IPS-15b (cell line): ENCODE measurements at regions not wholly inside any gene's neighbourhood (a gene's known extent, or its start where the extent isn't known, plus 50 kb on each side); places are given as distances from the start of the nearest gene placed in this dataset.

Experiments
- H3K27me3 ChIP-seq: one replicate; pipeline ENCODE4 v1.6.1; 2013; ENCODE audit warnings: low read length; ENCODE audit not compliant: control insufficient read depth, insufficient read depth
- H3K36me3 ChIP-seq: one replicate; pipeline ENCODE4 v1.6.1; 2013; ENCODE audit warnings: low read length; ENCODE audit not compliant: control insufficient read depth, insufficient read depth
- H3K4me1 ChIP-seq: one replicate; pipeline ENCODE4 v1.6.1; 2013; ENCODE audit warnings: mild to moderate bottlenecking, low read length; ENCODE audit not compliant: control insufficient read depth, insufficient read depth
- H3K4me3 ChIP-seq: one replicate; pipeline ENCODE4 v1.5.1; 2013; ENCODE audit warnings: low read depth, low read length
- H3K9ac ChIP-seq: one replicate; pipeline ENCODE4 v1.6.1; 2013; ENCODE audit warnings: low read depth, mild to moderate bottlenecking, low read length
- H3K9me3 ChIP-seq: one replicate; pipeline ENCODE4 v1.6.1; 2013; ENCODE audit warnings: mild to moderate bottlenecking, low read length; ENCODE audit not compliant: control insufficient read depth, insufficient read depth

DNA sequence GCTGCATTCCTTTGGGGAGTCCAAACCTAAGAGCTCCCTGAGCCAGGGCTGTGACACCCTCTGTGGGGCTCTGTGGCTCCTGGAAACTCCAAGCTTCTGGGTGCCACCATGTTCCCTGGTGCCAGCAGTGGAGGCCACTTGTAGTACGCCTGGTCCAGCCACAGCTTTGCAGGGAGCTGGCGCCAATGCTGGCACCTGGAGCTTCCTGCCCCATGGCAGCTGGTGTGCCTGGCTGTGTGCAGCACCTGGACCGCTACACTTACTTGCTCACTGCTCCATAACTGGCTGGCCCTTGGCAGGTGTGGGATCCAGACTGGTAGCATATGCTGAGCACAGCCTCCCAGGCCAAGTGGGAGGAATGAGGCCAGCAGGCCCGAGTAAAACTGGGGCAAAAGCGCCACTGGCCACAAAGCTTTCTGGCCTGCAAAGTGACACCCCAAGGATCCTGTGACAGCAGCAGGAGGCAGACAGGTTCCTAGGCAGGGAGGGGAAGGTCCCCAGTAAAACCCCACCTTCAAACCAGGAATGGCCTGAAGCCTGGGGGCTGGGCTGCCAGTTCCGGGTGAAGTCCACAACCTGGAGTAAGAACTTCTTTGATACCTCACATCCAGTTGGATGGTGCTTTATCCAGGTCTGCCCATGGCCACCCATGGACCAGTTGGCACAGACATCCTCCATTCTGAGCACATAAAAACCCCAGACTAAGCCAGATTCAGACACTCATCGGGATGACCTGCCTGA lies 461.0 kb downstream of the TBC1D32 start:
- no peaks in the 10 kb centered on the region for H3K27me3 ChIP-seq
- H3K9me3 ChIP-seq: no peaks in the 10 kb centered on the region
- H3K36me3 ChIP-seq: no peaks in the 10 kb centered on the region
- no peak overlapping the region for H3K4me3 ChIP-seq
- no peaks in the 10 kb centered on the region for H3K4me1 ChIP-seq
- no peak overlapping the region for H3K9ac ChIP-seq

DNA sequence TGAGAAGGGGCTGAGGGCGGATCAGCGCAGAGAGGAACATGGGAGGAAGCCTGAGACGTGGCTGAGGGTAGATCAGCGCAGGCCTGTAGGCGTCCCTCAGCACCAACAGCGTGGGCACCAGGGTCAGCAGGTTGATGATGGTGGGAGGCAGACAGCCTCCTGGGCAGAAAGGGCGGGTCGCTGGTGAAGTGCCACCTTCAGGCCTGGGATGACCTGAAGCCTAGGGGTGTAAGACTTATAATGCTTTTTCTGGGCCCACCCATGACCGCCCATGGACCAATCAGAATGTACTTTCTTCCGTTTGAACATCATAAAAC lies 462.1 kb downstream of the TBC1D32 start:
- Histone ChIP-seq H3K27me3 (no peaks in the 10 kb centered on the region), H3K9ac (no peak overlapping the region), H3K9me3 (no peaks in the 10 kb centered on the region), H3K4me3 (no peak overlapping the region), H3K4me1 (no peaks in the 10 kb centered on the region), H3K36me3 (no peaks in the 10 kb centered on the region)

- H3K27me3 ChIP-seq: no peaks in the 10 kb centered on the region
- H3K9me3 ChIP-seq: no peaks in the 10 kb centered on the region
- no peak overlapping the region for H3K4me3 ChIP-seq
- H3K4me1 ChIP-seq: no peaks in the 10 kb centered on the region
- no peaks in the 10 kb centered on the region for H3K36me3 ChIP-seq
- H3K9ac ChIP-seq: no peak overlapping the region
Measured at GRCh38 chr6:120871416-120872261, 462.6 kb downstream of the TBC1D32 start.

- H3K9ac ChIP-seq: no peak overlapping the region
- H3K36me3 ChIP-seq: no peaks in the 10 kb centered on the region
- H3K4me1 ChIP-seq: no peaks in the 10 kb centered on the region
- no peak overlapping the region for H3K4me3 ChIP-seq
- no peaks in the 10 kb centered on the region for H3K27me3 ChIP-seq
- no peaks in the 10 kb centered on the region for H3K9me3 ChIP-seq
Measured at GRCh38 chr6:120869397-120869796, 464.9 kb downstream of the TBC1D32 start.

GRCh38 chr6:120857422-120857821 lies 476.9 kb downstream of the TBC1D32 start:
- Histone ChIP-seq H3K9me3 (no peaks in the 10 kb centered on the region), H3K4me3 (no peak overlapping the region)

DNA sequence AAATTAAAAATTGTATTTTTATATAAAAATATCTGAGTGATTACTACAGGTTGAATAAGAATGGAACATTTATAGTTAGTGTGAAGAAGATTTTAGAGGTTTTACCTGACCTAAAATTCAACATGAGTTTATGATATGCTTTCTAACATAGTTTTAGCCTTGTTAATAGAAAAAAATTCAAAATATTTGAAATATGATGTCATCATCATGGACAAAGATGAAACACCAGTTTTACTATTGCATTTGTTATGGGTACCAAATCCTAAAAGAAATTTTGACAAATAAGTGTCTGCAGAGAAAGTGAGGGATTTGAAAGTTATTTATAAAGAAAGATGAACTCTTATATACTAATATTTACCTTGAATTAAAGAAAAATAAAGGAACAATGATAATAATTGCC lies 479.7 kb downstream of the TBC1D32 start:
- Histone ChIP-seq H3K9ac (no peak overlapping the region), H3K9me3 (no peaks in the 10 kb centered on the region), H3K4me1 (no peaks in the 10 kb centered on the region), H3K27me3 (no peaks in the 10 kb centered on the region), H3K36me3 (no peaks in the 10 kb centered on the region), H3K4me3 (no peak overlapping the region)

More at GRCh38 chr6:120857422-120857821, 476.9 kb downstream of the TBC1D32 start:
- H3K9ac ChIP-seq: no peak overlapping the region
- H3K27me3 ChIP-seq: no peaks in the 10 kb centered on the region
- no peaks in the 10 kb centered on the region for H3K4me1 ChIP-seq
- no peaks in the 10 kb centered on the region for H3K36me3 ChIP-seq

- Histone ChIP-seq H3K27me3 (no peaks in the 10 kb centered on the region), H3K9ac (no peak overlapping the region), H3K36me3 (no peaks in the 10 kb centered on the region), H3K4me3 (no peak overlapping the region), H3K4me1 (no peaks in the 10 kb centered on the region), H3K9me3 (no peaks in the 10 kb centered on the region)
Measured at GRCh38 chr6:120853489-120853888, 480.8 kb downstream of the TBC1D32 start.

- H3K27me3 ChIP-seq: no peaks in the 10 kb centered on the region
- no peaks in the 10 kb centered on the region for H3K4me1 ChIP-seq
- H3K36me3 ChIP-seq: no peaks in the 10 kb centered on the region
- H3K4me3 ChIP-seq: no peak overlapping the region
- H3K9ac ChIP-seq: no peak overlapping the region
- no peaks in the 10 kb centered on the region for H3K9me3 ChIP-seq
Measured at GRCh38 chr6:120852293-120852849, 481.9 kb downstream of the TBC1D32 start.

- Histone ChIP-seq H3K9me3 (no peaks in the 10 kb centered on the region), H3K36me3 (no peaks in the 10 kb centered on the region), H3K4me3 (no peak overlapping the region), H3K4me1 (no peaks in the 10 kb centered on the region), H3K27me3 (no peaks in the 10 kb centered on the region), H3K9ac (no peak overlapping the region)
Measured at GRCh38 chr6:120826253-120826652, 508.0 kb downstream of the TBC1D32 start.

DNA sequence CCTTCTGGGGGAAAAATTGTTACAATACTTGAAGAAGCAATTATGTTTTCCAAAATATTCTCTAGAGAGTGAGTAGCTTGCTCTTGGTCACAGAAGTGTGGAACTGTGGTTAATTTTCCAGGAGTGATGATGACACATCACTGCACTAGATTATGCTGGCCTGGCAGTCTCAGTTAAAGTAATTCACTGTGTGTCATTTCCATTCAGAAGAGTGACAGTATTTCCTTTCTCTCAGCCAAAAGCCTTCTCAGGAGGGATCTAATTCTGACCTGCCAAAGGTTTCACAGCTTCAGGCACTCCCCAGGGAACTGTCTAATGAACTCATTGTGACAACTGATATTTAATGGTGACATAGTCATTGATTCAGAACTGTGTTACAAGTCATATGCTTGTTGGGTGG lies 517.5 kb downstream of the TBC1D32 start:
- Histone ChIP-seq H3K9me3 (peaks cover 4% of the 10 kb centered on the region), H3K9ac (no peak overlapping the region)

DNA sequence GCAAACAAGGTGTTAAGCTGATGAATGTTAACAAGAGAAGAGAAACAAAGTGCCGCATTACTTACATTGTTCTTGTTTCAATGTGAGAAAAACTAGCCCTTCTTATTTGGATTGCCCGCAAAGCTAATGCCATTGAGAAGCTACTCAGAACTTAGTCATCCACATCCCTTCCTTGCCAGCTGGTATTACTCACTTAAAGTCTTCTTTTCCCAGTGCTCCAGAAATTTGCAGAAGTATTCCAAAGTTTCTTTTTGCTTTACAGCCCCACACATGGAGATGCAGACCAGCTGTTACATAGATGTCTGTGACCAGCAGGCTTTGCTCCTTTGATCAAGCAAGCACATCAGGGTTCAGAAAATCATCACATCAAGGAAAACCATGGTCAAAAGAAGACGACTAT lies 529.0 kb downstream of the TBC1D32 start:
- no peak overlapping the region for H3K4me3 ChIP-seq
- H3K27me3 ChIP-seq: no peaks in the 10 kb centered on the region

More for the DNA sequence above, 517.5 kb downstream of the TBC1D32 start:
- no peaks in the 10 kb centered on the region for H3K36me3 ChIP-seq
- no peak overlapping the region for H3K4me3 ChIP-seq
- no peaks in the 10 kb centered on the region for H3K27me3 ChIP-seq
- no peaks in the 10 kb centered on the region for H3K4me1 ChIP-seq

DNA sequence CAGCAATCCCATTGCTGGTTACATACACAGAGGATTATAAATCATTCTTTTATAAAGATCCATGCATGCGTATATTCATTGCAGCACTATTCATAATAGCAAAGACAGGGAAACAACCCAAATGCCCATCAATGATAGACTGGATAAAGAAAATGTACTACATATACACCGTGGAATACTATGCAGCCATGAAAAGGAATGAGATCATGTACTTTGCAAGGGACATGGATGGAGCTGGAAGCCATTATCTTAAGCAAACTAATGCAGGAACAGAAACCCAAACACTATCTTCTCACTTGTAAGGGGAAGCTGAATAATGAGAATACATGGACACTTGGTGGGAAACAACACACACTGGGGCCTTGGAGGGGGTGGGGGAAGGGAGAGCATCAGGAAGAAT lies 529.7 kb downstream of the TBC1D32 start:
- Histone ChIP-seq H3K36me3 (no peaks in the 10 kb centered on the region), H3K27me3 (no peaks in the 10 kb centered on the region), H3K4me3 (no peak overlapping the region)

More for the DNA sequence above, 529.0 kb downstream of the TBC1D32 start:
- Histone ChIP-seq H3K9ac (no peak overlapping the region), H3K36me3 (no peaks in the 10 kb centered on the region), H3K9me3 (no peaks in the 10 kb centered on the region), H3K4me1 (no peaks in the 10 kb centered on the region)

More for the DNA sequence above, 529.7 kb downstream of the TBC1D32 start:
- Histone ChIP-seq H3K4me1 (no peaks in the 10 kb centered on the region), H3K9ac (no peak overlapping the region), H3K9me3 (no peaks in the 10 kb centered on the region)
